HCEC 1CT (cell line): ENCODE measurements at regions not wholly inside any gene's neighbourhood (a gene's known extent, or its start where the extent isn't known, plus 50 kb on each side); places are given as distances from the start of the nearest gene placed in this dataset.

ENCODE experiments used
- DNase-seq: peaks from one replicate; pipeline ENCODE4 v3.0.0-alpha.2; 2017

DNA sequence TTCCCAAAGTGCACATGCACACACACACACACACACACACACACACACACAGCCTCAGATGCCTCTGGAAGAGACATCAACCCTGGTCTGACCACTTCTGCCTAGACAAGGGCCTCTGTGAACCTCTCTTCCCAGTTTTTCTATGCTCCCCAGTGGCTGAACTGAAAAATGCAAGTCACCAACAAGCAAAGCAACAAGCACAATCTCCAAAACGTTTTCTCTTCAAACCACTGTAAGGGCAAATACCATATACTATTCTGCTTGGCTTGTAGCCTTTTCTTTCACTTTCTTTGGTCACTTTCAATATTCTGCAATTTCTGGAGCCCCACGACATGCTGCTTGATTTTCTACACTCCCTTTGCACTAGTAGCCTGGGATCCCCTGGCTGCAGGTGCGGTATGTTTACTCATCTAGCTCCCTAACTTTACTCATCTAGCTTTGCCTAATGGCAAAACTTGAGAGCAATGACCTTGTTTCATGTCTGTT is 121.4 kb upstream of the DST start:
- DNase-seq = peak; percentile 57

DNA sequence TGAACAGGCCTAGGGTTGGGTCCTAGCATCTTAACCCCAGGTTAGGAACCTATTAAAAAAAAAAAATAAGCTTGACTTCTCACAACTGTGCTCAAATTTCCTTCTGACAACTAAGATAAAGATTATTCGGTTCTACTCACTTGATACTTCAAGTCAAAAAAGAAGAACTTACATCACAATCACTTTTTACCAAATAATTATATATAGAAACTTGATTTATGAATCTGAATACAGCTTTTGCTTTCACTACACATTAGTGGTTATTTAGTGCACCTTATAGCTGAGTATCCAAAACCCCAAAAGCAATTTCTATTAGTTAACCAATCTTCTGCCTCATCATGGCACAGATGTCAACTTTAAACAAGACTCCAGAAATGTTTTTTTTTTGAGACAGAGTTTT is 119.0 kb upstream of the DST start:
- DNase-seq = no peak

DNA sequence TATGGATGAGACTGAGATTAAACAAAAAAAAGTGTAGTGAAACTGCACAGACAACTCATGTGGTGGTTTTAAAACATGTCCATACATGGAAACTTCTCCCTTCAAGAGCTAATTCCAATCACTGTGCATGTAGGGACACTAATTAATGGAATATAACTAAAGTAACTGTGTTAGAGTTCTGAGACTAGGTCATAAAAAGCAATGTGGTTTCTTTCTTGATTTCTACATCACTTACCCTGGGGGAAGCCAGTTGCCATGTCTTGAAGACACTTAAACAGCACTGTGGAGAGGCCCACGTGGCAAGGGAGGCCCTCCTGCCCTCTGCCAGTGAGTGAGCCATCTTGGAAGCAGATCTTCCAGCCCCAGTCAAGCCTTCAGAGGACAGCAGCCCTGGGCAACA is 118.2 kb upstream of the DST start:
- DNase-seq = no peak

DNA sequence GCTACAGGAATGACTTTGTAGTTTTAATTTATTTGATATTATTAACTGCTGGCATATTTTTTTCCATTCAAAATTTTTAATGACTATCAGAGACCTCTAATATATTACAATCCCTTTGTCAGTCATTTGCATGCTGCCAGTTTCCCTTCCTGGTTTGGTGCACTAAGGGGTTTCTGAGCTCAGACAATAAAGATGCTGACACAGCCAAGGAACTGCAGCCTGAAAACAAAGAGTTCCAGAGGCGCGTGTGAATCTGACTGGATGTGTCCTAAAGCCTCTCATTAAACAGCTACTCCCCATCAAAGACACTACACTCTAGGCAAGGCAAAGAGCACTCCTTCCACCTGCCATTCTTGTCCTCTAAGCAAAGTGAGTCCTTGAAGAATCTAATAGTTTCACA is 116.8 kb upstream of the DST start:
- DNase-seq = no peak

DNA sequence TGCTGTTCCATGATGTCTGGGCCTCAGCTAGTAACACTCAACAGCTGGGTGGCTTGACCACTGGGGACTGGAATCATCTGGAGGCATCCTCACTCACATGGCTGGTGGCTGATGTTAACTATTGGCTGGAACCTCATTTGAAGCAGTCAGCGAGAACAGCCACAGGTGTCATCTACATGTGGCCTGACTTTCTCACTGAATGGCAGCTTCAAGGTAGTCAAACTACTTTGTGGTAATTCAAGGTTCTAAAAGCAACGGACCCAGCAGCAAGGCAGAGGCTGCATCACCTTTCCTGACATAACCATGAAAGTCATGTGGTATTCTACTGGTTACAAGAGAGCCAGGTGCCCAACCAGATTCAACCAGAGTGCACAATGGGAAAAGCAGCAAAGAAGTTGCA is 115.9 kb upstream of the DST start:
- no peak for DNase-seq

DNA sequence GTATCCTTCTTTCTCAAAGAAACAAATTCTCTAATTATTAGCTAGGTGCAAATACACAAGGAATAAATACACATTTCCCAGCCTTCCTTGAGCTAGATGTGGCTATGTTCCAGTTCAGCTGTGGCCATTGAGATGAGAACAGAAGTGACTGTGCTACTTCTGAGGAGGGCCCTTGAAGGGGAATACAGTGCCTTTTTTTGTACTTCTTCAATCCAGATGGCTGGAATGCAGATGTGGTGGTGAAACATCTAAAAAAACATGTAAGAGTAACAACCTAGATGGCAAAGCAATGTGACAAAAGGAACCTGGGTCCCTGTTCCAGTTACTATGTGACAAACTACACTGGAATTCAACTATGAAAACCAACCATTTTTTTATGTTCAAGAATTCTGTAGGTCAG is 115.4 kb upstream of the DST start:
- DNase-seq = no peak

DNA sequence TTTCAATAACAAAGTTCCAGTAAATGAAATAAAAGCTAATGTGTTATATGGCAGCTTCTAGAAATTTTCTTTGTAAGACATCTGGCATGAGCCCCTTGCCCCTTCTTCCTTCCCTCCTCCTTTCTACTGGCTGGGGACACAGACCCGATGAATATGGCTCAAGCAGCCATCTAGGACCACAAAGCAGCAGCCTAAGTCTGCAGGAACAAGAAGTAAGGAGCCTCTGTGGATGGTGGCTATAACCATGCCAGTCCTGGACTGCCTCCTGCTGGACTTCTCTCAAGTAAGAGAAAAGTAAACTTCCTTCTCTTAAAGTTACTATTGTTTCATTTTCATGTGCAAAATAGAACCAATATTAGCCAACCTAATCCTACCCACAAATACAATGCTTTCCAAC is 114.9 kb upstream of the DST start:
- peak; percentile 65 for DNase-seq

DNA sequence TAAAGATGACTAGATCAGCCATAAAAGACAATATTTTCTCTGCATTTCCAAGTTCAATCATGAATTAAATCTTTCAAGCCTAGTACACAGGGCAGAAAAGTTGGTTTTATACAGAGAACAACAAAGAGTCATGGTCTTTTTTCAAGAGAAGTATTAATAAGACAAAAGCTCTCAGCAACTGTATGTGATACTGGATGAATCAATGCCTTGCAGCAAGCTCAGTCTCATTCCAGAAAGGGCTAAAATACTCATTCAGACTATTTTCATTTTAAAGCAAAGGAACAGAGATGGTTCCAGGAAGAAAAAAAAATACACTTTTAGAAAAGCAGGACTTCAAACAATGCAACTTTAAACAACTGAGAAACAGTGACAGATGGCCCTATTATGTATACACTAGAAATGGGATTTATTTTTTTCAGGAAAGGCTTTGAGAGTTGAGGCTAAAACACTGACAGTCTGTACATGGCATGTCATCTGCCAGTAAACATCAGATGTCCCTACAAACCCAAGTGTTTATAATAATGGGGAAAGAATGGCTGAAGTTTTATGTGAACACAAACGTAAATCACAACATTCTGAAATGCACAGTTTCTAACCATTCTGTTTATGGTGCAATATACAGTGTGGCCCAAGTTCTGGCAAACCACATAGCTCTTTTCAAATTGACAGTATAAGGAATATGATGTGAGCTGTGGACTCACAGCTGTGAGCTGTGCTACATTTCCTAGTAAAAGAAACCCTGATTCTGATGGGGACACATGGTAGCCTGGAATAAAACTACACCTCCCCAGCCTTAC is 114.3 kb upstream of the DST start:
- no peak for DNase-seq

DNA sequence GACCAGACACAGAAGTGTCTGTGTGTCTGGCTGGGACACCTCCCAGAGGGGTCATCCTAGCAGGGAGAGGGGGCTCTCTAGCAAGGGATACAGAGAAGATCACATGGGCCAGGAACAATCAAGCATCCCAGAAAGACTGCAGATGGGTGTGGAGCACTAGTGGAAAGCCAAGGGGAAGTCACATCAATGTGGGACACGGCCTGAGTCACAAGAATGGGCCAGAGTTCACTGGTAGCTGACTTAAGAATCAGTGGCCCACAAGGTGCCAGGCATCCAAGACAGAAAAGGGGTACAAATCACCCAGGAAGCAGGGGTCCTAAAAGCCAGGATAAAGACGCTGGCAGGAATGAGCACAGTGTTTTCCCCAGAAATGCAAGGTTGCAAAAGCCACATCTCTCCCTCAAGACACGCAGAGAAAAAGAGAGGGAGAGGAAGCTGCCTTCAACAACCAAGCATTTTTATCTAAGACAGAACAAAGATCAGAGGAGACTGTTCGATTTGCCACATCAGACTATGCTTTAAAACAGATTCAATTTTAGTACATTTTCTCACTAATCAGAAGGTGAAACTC is 113.6 kb upstream of the DST start:
- no peak for DNase-seq

DNA sequence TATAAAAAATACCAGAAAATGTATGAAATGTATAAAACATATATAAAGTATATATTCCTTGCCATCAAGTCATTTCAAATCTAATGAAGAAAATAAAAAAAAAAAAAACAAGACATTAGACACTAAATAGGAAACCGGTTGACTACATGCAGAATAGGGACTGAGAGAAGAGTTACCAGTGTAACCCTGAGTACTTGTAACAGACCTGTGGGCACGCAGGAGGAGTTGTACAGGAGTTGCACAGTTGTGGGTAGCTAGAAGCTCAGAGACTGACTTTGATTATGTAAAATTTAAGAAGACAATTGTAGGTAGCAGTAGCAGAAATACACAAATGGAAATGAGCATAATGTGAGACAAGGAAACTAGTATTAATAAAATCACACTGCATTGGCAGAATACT is 112.4 kb upstream of the DST start:
- no peak for DNase-seq

DNA sequence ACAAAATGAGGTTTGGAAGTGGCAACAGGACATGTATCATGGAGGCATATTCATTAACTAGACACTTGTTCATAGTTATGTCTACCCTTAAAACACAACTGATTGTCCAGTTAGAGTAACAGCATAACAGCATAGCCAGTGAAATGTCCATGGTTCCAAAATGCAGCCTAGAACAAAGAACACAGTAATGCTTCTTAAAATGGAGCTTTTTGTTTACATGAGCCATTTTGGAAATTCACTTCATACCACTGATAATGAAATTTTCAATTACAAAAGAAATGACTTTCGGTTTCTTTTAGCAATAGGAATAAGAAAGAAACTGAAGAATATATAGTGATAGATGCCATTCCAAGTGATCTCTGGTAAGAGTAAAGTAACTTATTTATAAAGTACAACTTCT is 111.1 kb upstream of the DST start:
- DNase-seq = no peak

DNA sequence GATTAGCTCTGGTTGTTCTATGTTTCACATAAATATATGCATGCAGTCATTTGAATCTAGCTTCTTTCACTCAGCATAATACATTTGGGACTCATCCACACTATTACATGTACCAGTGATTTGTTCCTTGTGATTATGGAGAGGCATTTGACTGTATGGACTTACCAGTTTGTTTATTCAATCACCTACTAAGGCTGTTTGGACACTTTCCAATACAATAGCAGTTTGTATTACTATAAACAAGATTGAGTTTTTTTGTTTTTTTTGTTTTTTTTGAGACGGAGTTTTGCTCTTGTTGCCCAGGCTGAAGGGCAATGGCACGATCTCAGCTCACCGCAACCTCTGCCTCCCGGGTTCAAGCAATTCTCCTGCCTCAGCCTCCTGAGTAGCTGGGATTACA is 109.8 kb upstream of the DST start:
- no peak for DNase-seq

DNA sequence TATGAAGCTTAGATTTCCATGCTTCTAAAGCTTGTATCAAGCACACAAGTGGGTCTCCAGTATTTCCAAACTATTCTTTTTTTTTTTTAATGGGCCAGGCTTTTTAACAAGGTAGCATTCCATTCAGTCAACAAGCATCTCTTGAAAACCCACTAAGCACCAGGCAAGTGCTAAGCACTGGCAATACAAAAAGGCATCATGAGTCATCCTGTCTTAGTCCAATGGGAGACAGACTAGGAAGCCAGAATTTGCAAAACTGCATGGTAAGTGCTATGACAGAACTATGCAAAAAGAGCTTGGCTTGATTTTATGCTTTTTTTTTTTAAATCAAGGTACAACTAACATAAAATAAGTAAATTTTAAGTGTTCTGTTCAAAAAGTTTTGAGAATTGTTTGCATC is 109.3 kb upstream of the DST start:
- peak; percentile 86 for DNase-seq

DNA sequence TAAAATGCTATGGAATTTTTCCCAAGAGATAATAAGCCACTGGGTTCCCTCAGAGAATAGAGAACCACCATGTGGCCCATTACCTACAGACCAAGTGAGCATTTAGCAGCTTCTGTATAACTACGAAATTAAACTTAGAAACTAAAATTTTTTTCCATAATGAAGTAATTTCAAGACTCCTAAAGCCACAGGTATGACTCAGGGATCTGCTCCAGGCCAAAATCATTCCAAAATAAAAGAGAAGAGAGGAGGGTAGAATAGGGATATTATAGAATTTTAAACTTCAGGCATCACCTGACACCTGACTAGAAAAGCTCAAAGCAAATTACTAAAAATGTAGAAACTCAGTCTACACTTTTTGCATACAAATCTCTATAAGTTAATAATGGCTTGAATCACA is 108.9 kb upstream of the DST start:
- DNase-seq = no peak

DNA sequence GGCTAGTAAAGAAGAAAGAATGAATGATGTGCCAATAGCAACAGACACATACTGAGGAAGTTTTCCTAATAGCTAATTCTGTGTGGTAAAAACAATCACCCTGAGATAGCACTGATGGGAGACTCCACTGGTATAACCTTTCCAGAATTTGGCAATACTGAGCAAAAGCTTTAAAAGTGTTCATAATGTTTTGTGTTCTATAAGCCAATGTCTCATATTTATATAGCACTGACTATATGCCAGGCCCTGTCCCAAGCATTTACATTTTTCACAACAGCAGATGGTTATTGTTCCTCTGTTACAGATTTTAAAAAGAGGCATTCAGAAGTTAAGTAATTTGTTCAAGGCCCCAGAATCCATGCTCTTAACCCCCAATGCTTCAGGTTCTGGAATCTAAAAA is 108.0 kb upstream of the DST start:
- no peak for DNase-seq

DNA sequence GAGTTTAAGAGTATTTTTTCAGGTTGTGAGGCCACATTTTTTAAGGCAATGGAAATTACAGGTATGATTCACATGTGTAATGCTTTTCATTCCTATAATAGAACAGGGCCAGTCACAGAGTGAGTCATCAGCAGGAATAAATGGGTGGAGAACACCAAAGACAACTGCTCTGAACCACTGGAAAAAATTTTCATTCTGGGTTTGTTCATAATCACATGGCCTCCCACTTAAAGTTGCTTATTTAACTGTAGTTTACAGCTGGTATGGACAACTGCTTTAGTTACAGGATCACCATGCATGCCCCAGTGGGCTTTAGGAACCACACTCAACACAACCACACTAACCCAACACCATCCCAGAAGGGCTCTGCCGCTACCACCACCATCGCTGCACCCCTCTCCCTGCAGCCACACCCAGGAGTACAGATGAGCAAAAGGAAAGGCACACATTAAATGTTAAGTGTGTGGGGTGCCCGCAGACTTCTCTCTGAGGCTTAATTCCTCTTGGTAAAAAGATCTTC is 107.0 kb upstream of the DST start:
- DNase-seq = peak; percentile 88

DNA sequence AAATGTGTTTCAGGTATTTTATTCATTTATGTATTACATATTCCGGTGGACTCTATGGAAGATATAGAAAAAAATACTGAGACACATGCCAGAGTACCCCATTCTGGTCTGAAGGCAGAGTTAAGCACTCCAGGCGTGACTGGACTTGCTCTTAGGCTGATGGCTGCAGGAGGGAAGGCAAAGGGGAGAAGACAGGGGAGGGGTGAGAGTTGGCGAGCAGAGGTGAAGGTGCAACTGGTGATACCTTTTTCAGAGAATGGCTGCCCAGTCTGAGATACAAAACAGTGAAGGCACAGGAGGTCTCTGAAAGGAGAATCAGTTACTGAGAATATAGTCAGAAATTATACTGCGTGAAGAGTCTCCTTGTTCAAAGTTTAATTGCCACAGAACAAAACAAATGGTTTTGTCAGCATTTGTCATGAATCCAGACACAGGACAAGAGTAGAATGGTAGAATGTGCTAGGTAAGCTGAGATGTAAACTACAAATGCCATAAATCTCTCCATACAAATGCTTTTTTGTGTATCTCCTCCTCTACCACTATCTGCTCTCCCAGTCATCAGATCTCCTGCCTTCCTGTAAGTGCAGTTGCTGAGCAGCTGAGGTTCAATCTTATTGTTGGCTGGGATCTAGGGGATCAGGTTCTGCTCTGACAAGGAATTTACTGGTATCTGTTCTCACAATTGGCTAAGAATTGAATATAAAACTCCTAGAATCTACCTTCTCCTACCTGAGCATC is 104.2 kb upstream of the DST start:
- no peak for DNase-seq

DNA sequence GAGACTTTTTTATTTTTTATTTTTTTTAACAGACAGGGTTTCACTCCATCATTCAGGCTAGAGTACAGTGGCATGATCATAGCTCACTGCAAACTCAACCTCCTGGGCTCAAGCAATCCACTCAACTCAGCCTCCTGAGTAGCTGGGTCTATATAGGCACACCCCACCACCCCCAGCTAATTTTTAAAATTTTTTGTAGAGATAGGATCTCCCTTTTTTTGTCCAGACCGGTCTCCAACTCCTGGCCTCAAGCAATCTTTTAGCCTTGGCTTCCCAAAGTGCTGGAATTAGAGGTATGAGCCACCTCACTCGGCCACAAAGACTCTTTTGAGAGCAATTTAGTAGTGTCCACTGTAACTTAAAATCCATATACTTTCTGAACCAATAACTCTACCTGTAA is 103.3 kb upstream of the DST start:
- no peak for DNase-seq

DNA sequence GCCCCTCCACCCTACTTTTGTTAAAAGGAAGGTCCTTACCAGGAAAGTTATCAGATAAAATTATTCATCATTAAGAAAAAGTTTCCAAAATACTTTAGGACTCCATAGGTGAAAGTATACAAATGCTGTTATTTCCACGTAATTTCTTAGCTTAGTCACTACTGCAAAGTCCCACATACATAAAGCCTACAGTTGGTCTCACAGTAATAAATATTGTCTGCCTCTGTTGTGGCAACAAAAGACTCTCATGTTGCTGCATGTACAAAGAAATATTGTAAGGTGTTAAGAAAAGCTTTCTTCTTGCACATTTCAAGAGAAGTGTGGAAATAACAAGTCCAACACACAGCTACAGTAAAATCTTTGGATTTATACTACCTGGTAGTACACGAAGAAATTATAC is 102.4 kb upstream of the DST start:
- no peak for DNase-seq

DNA sequence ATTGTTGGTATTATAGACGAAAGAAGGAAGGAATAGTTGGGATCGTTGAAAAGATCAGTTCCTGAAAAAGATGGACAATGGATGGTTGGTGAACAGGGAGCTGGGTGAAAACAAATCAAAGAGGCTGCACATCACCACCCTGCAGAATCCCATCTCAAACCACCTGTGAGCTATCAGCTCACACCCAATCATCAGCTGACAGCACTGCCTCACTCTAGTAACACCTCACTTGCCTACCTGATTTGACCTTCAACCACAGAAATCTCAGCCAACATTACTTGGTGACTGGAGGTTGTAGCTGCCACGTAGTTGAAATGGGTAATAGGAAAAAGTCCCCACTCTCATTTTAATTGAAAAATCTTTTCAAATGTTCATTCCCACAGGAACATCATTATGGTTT is 101.8 kb upstream of the DST start:
- DNase-seq = no peak

DNA sequence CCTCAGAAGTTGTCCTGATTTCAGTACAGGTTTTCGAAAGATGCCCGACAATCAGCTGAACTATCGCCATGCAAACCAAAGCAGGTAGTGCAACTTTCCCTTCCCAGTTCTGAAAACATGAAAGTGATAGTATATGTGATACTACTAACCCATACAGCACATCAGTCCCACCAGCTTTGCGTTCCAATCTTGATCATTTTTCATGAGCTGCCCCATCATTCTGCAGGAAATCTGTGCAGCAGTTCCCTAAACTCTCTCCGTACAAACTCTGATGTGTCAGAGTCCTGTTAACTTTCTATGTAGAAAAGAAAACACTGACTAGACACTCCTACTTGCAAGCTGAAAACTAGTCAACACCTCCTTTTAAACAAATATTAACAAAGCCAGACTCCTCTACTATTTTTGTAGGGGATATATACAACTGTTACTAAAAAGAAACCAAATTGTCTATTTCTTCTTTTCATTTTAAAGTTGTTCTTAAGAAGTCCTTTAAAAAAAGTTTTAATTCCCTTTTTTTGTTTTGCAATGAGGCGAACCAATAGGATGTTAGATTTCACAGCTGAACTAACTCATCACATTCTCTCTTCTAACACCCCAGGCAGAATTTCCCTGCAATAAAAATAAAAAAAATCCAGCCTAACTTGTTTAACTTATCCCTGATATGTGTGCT is 99.6 kb upstream of the DST start:
- DNase-seq = peak; percentile 42

DNA sequence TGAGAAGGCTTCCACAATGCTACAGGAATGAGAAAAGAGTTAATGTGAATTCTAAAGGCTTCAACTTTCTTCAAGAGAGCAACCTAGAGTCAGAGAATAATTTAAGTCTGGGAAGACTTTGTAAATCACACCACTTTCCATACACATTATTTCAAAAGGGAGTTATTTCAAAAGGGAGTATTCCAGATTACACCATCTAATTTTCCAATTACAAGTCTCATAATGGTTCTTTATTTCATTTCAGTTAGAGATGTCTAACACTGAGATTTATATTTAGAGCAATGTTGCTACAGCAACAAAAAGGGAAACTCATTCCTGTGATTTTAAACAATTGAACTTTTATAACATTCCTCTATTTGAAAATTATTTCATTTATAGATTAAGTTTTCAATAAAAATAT is 98.8 kb upstream of the DST start:
- no peak for DNase-seq
